ENCODE measurements at regions not wholly inside any gene's neighbourhood (a gene's known extent, or its start where the extent isn't known, plus 50 kb on each side); places are given as distances from the start of the nearest gene placed in this dataset.
"Not testable (repeated sequence)": the region's sequence is repeated elsewhere in the genome, so short reads cannot be mapped to it uniquely, and the experiment has no call there.

- no peak for FAIRE-seq
Measured at GRCh38 chr9:23005156-23005555, 558.5 kb downstream of the DMRTA1 start.

GRCh38 chr9:23006127-23006526 lies 559.5 kb downstream of the DMRTA1 start:
- FAIRE-seq = no peak

GRCh38 chr9:23011669-23012068 lies 565.0 kb downstream of the DMRTA1 start:
- FAIRE-seq = no peak

DNA sequence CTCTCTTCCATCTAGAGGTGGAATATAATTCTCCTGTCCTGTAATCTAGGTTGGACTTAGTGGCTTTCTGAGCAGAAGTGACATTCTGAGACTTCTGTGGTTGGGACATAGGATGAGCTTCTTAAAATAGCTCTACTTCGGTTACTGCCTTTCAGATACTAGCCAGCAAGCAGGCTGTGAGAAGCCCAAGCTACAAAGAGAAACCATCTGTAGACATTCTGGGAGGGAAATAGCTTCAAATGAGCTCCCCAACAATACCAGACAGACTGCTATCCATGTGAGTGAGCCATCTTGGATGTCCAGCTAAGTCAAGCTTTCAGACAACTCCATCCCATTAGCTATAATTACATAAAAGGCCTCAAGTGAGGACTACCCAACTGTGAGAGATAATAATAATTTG lies 568.9 kb downstream of the DMRTA1 start:
- FAIRE-seq = no peak

- no peak for FAIRE-seq
Measured at GRCh38 chr9:23036416-23036815, 589.8 kb downstream of the DMRTA1 start.

DNA sequence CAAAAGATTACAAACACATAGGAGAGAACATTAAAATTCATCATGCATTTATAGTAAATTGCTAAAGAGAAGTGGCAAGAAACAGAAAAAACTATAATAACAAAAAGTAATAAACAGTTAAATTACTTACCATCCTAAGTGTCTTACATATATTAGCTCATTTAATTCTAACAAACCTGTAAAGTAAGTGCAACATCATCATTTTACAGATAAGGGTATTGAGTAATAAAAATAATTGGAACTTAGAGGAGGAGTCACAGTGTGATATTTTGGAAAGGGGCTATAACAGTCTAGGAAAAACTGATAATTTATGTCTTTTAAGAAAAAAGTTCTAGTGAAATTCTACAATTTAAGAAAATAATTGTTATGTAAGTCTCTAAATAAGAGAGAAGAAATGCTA lies 592.8 kb downstream of the DMRTA1 start:
- no peak for FAIRE-seq

- no peak for FAIRE-seq
Measured at GRCh38 chr9:23041466-23041865, 594.8 kb downstream of the DMRTA1 start.

- no peak for FAIRE-seq
Measured at GRCh38 chr9:23044549-23044948, 597.9 kb downstream of the DMRTA1 start.

DNA sequence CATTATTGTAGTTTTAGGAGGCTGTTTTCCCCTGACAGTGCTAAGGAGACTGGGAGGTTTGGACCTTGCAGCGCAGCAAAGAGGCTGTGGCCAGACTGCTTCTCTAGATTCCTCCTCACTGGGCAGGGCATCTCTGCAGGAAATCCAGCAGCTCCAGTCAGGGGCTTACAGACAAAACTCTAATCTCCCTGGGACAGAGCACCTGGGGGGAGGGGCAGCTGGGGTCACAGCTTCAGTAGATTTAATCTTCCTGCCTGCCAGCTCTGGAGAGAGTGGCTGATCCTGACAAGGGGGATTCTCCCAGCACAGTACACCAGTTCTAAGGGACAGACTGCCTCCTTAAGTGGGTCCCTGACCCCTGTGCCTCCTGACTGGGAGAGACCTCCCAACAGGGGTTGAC lies 599.4 kb downstream of the DMRTA1 start:
- not testable (repeated sequence) for FAIRE-seq

DNA sequence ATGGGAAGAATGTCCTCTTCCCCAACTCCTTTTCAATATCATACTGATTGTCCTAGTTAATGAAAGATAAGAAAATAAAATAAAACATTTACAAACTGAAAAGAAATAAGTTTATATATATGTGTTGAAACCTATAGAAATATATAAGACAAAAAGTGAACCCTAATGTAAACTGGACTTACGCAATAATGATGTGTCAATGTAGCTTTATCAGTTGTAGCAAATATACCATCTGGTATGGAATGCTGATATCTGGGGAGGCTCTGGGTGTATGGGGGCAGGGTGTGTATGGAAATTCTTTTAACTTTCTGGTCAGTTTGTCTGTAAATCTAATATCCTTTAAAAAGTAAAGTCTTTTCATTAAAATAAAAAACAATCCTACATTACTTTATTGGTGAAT lies 603.9 kb downstream of the DMRTA1 start:
- no peak for FAIRE-seq

DNA sequence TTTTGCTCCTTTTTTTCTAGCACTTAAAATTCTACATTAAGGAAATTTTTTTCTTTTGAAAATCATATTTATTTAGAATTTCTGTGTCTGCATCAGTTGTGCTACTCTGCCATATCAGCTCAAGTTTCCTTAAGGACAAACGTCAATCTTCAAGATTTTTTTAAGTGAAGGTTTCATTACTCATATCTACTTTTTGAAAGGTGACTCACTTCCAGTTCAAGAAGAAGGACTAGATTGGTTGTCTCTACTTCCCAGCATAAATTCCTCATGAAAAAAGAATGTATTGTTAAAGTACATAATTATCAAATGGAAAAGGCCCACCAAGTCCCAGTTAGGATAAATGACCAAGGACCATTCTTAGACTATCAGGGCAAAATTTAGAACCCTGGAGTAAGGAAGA lies 626.5 kb downstream of the DMRTA1 start:
- FAIRE-seq = no peak

- FAIRE-seq = no peak
Measured at GRCh38 chr9:23079798-23080197, 633.2 kb downstream of the DMRTA1 start.

DNA sequence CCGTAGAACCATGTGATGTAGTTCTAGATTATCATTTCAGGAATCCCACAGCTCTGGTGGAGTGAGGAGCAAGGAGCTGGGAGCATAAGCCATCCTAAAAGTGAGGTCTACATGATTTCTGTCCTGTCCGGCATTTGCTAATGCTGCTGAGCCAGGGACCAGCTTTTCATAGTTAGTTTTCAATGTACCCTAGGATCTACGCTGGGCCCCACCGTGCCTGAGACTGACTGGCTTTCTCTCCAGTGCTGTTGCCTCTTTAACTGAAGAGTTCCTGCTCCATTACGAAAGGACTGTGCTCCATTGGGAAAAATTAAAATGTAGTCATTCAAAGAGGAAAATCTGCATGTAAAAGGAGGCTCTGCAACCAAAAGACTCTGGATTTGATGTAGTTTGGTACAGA lies 634.8 kb downstream of the DMRTA1 start:
- no peak for FAIRE-seq

DNA sequence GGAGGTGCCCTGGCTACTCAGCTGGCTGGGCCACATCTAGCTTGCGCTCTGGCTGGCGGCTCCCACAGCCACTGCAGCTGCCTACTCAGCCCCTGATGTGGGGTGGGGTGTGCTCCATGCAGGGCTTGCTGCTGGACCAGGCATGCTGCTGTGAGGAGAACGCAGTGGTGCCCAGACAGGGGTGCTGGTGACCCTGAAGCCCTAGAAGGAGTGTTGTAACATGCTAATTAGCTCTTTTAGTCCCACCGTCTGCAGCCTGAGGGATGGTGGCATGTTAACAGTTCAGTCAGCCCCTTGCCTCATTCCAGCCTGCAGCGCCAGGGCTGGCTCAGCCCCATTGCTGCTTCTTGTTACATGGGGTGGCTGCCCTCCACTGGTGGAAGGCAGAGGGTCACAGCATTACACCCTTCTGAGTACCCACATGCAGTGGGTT lies 642.3 kb downstream of the DMRTA1 start:
- no peak for FAIRE-seq

DNA sequence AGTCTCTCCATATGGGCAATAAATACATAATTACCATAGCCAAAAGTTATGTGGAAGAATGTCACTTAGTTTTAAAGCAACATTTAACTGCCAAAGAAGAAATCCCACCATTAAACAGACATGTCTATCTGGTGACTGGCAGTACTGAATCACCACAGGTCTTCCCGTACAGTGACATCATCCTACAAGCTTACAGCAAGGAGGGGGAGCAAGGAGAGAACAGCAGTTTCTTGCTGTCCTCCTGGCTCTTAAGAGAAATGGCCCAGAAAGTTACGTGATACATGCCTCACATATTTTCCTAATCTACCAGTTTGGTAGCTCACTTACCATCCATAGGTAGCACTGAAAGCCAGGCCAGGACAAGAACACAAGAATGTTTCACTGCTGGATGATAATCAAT lies 671.0 kb downstream of the DMRTA1 start:
- FAIRE-seq = no peak

DNA sequence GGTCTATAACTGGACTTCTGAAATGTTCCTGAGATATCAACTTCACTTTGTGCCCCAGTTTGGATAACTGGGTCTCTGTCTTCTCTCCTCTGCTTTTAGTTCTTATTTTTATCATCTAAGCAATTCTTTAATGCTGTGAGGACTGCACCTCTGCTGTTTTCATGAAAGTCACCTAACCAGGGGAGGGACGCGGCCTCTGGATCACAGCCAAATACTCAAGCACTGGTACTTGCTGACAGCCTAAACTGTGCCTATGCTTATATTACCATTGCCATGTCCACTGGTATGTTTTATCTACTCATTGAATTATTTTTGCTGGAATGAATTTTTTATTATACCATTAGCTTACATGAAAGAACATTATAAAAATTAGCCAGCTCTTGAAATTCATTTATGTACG lies 674.0 kb downstream of the DMRTA1 start:
- FAIRE-seq = no peak

DNA sequence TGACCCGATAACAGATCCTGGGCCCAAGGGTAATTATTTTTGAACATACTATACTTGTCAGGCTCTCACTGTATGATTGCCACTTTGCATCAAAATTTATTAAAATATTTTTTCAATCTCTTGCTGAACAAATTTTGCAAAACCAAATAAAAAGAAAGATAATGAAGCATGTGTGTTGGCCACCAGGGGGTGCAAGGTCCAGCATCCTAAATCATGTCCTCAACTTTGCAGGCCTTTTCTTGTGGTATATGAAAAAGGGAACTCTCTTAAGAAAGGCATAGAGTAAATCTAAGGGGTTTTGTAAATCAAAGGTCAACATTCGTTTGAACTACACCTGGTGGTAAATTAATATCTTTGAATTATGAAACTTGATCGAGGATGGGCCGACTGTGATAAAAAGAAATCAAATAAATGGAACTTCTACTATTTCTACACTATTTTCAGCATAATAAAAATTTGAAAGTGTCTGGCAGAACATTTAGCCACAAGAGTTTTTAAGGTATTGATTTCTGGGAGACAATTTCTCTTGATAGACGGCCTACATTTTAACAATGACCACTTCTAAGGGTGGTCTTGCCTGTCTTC lies 676.5 kb downstream of the DMRTA1 start:
- no peak for FAIRE-seq

DNA sequence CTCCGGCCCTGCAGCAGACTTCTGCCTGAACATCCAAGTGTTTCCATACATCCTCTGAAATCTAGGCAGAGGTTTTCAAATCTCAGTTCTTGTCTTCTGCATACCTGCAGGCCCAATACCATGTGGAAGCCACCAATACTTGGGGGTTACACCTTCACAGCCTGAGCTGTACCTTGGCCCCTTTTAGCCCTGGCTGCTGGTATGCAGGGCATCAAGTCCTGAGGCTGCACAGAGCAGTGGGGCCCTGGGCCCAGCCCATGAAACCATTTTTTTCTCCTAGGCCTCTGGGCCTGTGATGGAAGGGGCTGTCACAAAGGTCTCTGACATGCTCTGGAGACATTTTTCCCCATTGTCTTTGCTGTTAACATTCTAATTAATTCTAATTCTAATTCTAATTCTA lies 680.6 kb downstream of the ELAVL2 start:
- no peak for FAIRE-seq

- FAIRE-seq = no peak
Measured at GRCh38 chr9:23153058-23153457, 673.0 kb downstream of the ELAVL2 start.

DNA sequence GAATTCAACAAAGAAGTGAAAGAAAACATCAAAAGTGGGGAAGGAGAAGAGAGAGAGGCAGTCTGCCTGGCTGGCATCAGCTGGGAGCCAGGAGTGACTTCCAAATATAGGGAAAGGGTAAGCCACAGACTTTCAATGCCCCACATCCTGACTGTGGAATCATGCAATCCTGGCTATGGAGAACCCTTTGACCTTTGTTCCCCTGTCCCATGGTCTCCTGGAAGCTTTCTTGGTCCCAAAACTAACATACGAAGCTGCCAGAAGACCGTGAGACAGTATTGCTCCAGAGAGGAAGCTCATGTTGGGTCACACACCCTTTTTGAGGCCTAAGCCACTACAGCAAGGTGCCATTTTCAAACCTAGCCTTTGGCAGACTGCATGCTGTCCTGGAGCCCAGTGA lies 665.5 kb downstream of the ELAVL2 start:
- FAIRE-seq = no peak

DNA sequence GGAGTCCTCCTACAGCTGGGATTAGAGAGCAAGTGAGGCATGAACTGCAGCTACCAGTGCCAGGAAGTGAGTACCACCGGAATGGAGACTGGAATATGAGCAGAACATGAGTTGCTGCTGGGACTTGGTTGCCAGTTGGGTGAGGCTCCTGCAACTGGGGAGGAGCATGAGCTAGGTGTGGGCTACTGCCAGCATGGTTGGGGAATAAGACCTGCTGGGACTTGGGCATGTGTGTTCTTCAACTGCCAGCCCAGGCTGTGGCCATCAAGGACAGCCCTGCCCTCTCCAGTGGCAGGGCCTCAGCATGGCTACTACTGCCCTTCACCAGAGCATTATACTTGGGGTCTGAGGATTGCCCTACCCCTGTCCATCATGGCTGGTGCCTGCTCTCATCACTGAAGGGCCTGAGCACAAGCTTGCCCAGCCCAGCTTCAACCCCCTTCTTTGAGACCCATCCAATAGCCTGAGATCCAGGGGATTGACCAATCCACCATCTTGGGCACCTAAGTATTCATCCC lies 665.0 kb downstream of the ELAVL2 start:
- FAIRE-seq = no peak

DNA sequence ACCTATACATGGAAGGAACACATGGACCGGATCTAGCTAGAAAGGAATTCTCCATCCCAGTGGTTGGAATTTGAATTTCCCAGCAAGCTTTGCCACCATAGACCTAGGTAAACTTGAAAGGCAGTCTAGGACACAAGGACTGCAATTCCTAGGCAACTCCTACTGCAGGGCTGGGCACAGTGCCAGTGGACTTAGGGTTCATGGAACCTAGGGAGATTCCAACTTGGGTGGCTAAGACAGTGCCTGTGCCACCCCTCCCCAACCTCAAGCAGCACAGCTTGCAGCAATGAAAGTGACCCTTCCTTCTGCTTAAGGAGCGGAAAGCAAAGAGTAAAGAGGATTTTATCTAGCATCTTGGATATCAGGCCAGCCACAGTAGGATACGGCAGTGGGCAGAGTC lies 663.3 kb downstream of the ELAVL2 start:
- no peak for FAIRE-seq

- FAIRE-seq = no peak
Measured at GRCh38 chr9:23171479-23171878, 654.6 kb downstream of the ELAVL2 start.

DNA sequence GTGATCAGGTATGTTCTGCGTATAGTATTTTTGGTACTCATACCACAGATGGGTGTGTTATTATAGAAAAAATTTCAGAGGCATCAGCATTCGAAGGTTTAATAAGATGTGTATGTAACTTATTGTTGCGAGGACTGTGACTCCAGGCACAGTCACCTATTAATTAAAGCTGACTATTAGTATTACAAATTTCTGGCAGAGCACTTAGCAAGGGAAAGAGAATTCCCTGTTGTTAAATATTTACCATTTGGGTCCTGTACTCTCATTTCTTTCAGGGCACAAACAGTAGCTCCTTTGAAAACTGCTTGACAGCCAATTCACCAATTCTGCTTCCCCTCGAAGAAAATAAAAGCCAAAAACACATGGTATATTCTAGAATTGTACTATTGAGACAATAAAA lies 653.8 kb downstream of the ELAVL2 start:
- no peak for FAIRE-seq

GRCh38 chr9:23172979-23173637 lies 652.9 kb downstream of the ELAVL2 start:
- no peak for FAIRE-seq

All from islet of Langerhans (tissue), 1 donor.